HFFc6 (cell line): ENCODE measurements at regions not wholly inside any gene's neighbourhood (a gene's known extent, or its start where the extent isn't known, plus 50 kb on each side); places are given as distances from the start of the nearest gene placed in this dataset.

ENCODE experiments used
- DNase-seq: peaks from one replicate; pipeline ENCODE4 v3.0.0-alpha.2; 2018
- H3K27ac Mint-ChIP-seq: 2 replicates; pipeline ENCODE4 v1.8.0; 2020; ENCODE audit warnings: mild to moderate bottlenecking, mixed read lengths
- H3K27me3 Mint-ChIP-seq: 2 replicates; pipeline ENCODE4 v1.8.0; 2021; ENCODE audit warnings: mild to moderate bottlenecking, moderate library complexity, mixed read lengths; ENCODE audit not compliant: insufficient read depth
- H3K36me3 Mint-ChIP-seq: 2 replicates; pipeline ENCODE4 v1.8.0; 2021; ENCODE audit warnings: low read depth, mixed read lengths
- H3K4me1 Mint-ChIP-seq: 2 replicates; pipeline ENCODE4 v1.8.0; 2020; ENCODE audit warnings: low read depth, mixed read lengths
- H3K4me3 Mint-ChIP-seq: 2 replicates; pipeline ENCODE4 v1.8.0; 2020; ENCODE audit warnings: mild to moderate bottlenecking, moderate library complexity, mixed read lengths
- H3K9me3 Mint-ChIP-seq: 2 replicates; pipeline ENCODE4 v1.8.0; 2020; ENCODE audit warnings: mild to moderate bottlenecking, mixed read lengths
- TF ChIP-seq, protein P1 (sequence below): fragments of 200-600 bp; sonication (generic); IDR thresholded peaks from 2 replicates; pipeline ENCODE4 v1.5.0; 2021; ENCODE audit warnings: antibody characterized with exemption, mild to moderate bottlenecking

- peaks cover 15% of the 10 kb centered on the region for H3K9me3 Mint-ChIP-seq
- H3K27ac Mint-ChIP-seq, result no peak overlapping the region
- H3K4me1 Mint-ChIP-seq, result no peaks in the 10 kb centered on the region
Observed at GRCh38 chr5:2594701-2595100, 156.8 kb downstream of the IRX2 start.

DNA sequence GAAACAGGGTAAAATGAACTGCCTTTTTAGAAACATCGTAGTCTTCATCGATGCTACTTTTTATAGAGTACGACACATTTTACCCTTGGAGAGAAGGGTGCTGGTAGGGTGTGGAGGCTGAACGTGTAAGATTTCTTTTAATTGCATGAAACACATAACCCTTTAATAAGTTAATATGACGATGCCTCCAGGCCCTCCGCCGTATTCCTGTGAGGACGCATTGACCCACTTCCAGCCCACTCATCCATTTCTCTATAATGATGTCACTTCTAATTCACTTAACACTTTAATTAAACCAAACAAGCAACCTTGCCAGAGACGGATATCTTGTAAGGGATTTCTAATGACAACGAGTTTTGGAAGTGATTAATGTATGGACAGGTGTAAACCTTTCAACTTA lies 158.7 kb downstream of the IRX2 start:
- Mint-ChIP-seq H3K36me3 (no peaks in the 10 kb centered on the region), H3K27ac (no peak overlapping the region), H3K9me3 (peaks cover 20% of the 10 kb centered on the region), H3K27me3 (no peaks in the 10 kb centered on the region), H3K4me1 (no peaks in the 10 kb centered on the region), H3K4me3 (no peak overlapping the region)
- no peak for DNase-seq
- TF ChIP-seq, protein P1, sequence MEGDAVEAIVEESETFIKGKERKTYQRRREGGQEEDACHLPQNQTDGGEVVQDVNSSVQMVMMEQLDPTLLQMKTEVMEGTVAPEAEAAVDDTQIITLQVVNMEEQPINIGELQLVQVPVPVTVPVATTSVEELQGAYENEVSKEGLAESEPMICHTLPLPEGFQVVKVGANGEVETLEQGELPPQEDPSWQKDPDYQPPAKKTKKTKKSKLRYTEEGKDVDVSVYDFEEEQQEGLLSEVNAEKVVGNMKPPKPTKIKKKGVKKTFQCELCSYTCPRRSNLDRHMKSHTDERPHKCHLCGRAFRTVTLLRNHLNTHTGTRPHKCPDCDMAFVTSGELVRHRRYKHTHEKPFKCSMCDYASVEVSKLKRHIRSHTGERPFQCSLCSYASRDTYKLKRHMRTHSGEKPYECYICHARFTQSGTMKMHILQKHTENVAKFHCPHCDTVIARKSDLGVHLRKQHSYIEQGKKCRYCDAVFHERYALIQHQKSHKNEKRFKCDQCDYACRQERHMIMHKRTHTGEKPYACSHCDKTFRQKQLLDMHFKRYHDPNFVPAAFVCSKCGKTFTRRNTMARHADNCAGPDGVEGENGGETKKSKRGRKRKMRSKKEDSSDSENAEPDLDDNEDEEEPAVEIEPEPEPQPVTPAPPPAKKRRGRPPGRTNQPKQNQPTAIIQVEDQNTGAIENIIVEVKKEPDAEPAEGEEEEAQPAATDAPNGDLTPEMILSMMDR, result no peak

More at GRCh38 chr5:2594701-2595100, 156.8 kb downstream of the IRX2 start:
- DNase-seq, result no peak
- Mint-ChIP-seq H3K4me3 (no peak overlapping the region), H3K27me3 (no peaks in the 10 kb centered on the region), H3K36me3 (no peaks in the 10 kb centered on the region)
- TF ChIP-seq, protein P1, result no peak

GRCh38 chr5:2591777-2592453 lies 159.6 kb downstream of the IRX2 start:
- no peaks in the 10 kb centered on the region for H3K4me1 Mint-ChIP-seq
- H3K36me3 Mint-ChIP-seq, result no peaks in the 10 kb centered on the region
- no peak overlapping the region for H3K27ac Mint-ChIP-seq
- TF ChIP-seq, protein P1, result no peak
- no peaks in the 10 kb centered on the region for H3K27me3 Mint-ChIP-seq
- H3K9me3 Mint-ChIP-seq, result peaks cover 25% of the 10 kb centered on the region
- H3K4me3 Mint-ChIP-seq, result no peak overlapping the region
- no peak for DNase-seq

- no peak overlapping the region for H3K27ac Mint-ChIP-seq
- peaks cover 5% of the 10 kb centered on the region for H3K36me3 Mint-ChIP-seq
- no peak overlapping the region for H3K4me3 Mint-ChIP-seq
- no peak for DNase-seq
- H3K9me3 Mint-ChIP-seq, result peaks cover 27% of the 10 kb centered on the region
- H3K4me1 Mint-ChIP-seq, result no peaks in the 10 kb centered on the region
- TF ChIP-seq, protein P1, result no peak
- no peaks in the 10 kb centered on the region for H3K27me3 Mint-ChIP-seq
Observed at GRCh38 chr5:2588850-2589501, 162.5 kb downstream of the IRX2 start.

DNA sequence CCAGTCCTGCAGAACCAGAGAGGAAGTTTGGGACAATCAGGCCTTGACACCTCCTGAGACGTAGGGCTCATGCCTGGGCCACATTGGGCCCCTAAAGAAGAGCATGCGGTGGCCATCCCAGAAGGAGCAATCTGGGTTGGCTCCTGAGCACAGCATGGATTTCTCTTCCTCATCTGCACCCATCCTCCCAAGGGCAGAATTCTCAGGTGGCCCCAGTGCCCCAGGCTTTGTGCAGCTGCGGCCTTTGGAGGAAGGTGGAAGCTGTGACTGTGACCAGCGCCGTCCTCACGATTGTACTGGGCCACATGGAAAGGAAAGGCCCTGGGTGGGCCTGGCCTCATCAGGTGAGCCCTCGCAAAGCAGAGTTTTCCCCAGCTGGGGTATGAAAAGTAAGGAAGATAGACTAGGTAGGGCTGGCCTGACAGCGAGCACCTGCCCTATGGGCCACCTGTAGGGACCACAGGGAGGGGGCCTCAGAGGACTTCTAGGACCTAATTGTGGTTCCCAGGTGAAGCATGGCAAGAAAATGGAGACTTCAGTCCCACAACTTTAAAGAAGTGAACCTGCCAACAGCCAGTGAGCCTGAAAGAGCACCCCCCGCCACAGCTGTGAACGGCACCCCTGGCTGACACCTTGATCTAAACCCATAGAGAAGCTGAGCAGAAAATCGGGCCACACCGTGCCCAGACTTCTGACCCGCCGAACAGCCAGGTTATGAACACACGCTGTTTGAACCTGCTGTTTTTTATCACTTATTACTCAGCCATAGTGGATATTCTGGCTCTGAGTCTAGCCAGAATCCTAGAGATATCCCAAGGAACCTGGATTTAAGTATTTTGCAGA lies 164.1 kb downstream of the IRX2 start:
- Mint-ChIP-seq H3K4me1 (no peaks in the 10 kb centered on the region), H3K4me3 (no peak overlapping the region), H3K27ac (no peak overlapping the region), H3K36me3 (peaks cover 5% of the 10 kb centered on the region), H3K9me3 (peaks cover 27% of the 10 kb centered on the region), H3K27me3 (no peaks in the 10 kb centered on the region)
- DNase-seq, result no peak
- TF ChIP-seq, protein P1, result no peak
